Smooth muscle cell (in vitro differentiated cells): ENCODE measurements at regions not wholly inside any gene's neighbourhood (a gene's known extent, or its start where the extent isn't known, plus 50 kb on each side); places are given as distances from the start of the nearest gene placed in this dataset.

Source experiments
- DNase-seq: peaks from one replicate; lab custom pipeline; 2025; ENCODE audit not compliant: unreplicated experiment; lab: John Stamatoyannopoulos, UW
- H2AFZ ChIP-seq: fragments of 200-600 bp; sonication (generic); 2 replicates; pipeline ENCODE4 v1.6.0; 2016; ENCODE audit warnings: antibody characterized with exemption, low read depth, mild to moderate bottlenecking
- H3F3A ChIP-seq: fragments of 200-600 bp; sonication (generic); 2 replicates; pipeline ENCODE4 v1.6.0; 2017; ENCODE audit warnings: antibody characterized with exemption, low read depth
- H3K27ac ChIP-seq: fragments of 200-600 bp; sonication (generic); 2 replicates; pipeline ENCODE4 v1.5.1; 2016; ENCODE audit warnings: low read depth, mild to moderate bottlenecking
- H3K27me3 ChIP-seq: fragments of 200-600 bp; sonication (generic); 2 replicates; pipeline ENCODE4 v1.6.1; 2016; ENCODE audit warnings: low read depth, mild to moderate bottlenecking
- H3K36me3 ChIP-seq: fragments of 200-600 bp; sonication (generic); 2 replicates; pipeline ENCODE4 v1.5.1; 2016; ENCODE audit warnings: low read depth
- H3K4me1 ChIP-seq: fragments of 200-600 bp; sonication (generic); 2 replicates; pipeline ENCODE4 v1.5.1; 2016; ENCODE audit warnings: low read depth
- H3K4me2 ChIP-seq: fragments of 200-600 bp; sonication (generic); 2 replicates; pipeline ENCODE4 v1.6.0; 2016; ENCODE audit warnings: mild to moderate bottlenecking
- H3K4me3 ChIP-seq: fragments of 200-600 bp; sonication (generic); 2 replicates; pipeline ENCODE4 v1.5.1; 2016; ENCODE audit warnings: mild to moderate bottlenecking
- H3K79me2 ChIP-seq: fragments of 200-600 bp; sonication (generic); 2 replicates; pipeline ENCODE4 v1.6.0; 2016; ENCODE audit warnings: low read depth, mild to moderate bottlenecking
- H3K9ac ChIP-seq: fragments of 200-600 bp; sonication (generic); 2 replicates; pipeline ENCODE4 v1.6.0; 2016; ENCODE audit warnings: low read depth
- H3K9me3 ChIP-seq: fragments of 200-600 bp; sonication (generic); replicated peaks from 2 replicates; pipeline ENCODE4 v1.5.1; 2016; ENCODE audit warnings: low read depth
- H4K20me1 ChIP-seq: fragments of 200-600 bp; sonication (generic); 2 replicates; pipeline ENCODE4 v1.6.0; 2016; ENCODE audit warnings: low read depth
- WGBS: methylation state at CpG from one replicate; pipeline ENCODE4 v1.1.7; 2016; ENCODE audit warnings: low lambda C conversion rate; 5-methylcytosine and 5-hydroxymethylcytosine counted together
- TF ChIP-seq, protein P1 (sequence below): fragments of 200-600 bp; sonication (generic); IDR thresholded peaks from 2 replicates; pipeline ENCODE4 v1.5.1; 2017; ENCODE audit warnings: borderline replicate concordance, mild to moderate bottlenecking, antibody characterized with exemption; ENCODE audit not compliant: insufficient read depth, poor library complexity, severe bottlenecking

DNA sequence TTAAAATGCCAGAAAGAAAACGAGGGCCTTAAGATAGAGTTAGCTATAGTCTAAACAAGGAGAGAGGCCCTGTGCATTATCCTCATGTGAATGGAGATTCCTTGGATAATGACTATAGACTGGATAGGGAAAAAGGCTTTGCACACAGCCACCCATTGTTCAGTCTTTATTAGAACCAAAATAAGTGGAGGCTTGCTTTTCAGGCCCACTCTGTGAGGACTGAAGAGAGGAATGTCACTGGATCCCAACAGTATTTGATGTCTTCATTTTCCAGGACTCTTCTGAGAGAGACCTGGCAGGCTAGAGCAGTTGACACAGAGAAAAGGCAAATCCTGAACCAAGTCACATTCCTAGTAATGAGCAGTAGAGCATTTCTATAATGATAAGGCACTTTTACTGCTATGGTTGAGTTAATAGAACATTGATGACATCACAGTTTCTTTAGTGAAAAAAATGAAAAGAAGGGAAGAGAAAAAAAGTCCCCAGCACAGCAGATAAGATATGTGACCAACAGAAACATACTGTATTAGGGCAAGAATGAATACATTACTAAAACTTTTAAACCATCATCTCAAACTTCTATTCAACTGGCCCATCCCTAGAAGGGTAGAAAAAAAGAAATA is 315.1 kb downstream of the EPHA7 start:
- Histone ChIP-seq H2AFZ (peak overlapping the region; percentile 87), H3K4me1 (peaks cover 27% of the 10 kb centered on the region), H3K36me3 (no peaks in the 10 kb centered on the region), H3K79me2 (no peaks in the 10 kb centered on the region), H3K27me3 (no peaks in the 10 kb centered on the region), H3K9me3 (no peaks in the 10 kb centered on the region), H3K4me3 (peak overlapping the region; percentile 27), H3K9ac (peak overlapping the region; percentile 49), H3K27ac (peak overlapping the region; percentile 88), H4K20me1 (no peaks in the 10 kb centered on the region), H3F3A (peaks cover 13% of the 10 kb centered on the region), H3K4me2 (peak overlapping the region; percentile 82)
- DNase-seq = no peak
- 14% methylated on average over 1 of the region's 1 CpG for WGBS
- TF ChIP-seq, protein P1, sequence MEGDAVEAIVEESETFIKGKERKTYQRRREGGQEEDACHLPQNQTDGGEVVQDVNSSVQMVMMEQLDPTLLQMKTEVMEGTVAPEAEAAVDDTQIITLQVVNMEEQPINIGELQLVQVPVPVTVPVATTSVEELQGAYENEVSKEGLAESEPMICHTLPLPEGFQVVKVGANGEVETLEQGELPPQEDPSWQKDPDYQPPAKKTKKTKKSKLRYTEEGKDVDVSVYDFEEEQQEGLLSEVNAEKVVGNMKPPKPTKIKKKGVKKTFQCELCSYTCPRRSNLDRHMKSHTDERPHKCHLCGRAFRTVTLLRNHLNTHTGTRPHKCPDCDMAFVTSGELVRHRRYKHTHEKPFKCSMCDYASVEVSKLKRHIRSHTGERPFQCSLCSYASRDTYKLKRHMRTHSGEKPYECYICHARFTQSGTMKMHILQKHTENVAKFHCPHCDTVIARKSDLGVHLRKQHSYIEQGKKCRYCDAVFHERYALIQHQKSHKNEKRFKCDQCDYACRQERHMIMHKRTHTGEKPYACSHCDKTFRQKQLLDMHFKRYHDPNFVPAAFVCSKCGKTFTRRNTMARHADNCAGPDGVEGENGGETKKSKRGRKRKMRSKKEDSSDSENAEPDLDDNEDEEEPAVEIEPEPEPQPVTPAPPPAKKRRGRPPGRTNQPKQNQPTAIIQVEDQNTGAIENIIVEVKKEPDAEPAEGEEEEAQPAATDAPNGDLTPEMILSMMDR = no peak

DNA sequence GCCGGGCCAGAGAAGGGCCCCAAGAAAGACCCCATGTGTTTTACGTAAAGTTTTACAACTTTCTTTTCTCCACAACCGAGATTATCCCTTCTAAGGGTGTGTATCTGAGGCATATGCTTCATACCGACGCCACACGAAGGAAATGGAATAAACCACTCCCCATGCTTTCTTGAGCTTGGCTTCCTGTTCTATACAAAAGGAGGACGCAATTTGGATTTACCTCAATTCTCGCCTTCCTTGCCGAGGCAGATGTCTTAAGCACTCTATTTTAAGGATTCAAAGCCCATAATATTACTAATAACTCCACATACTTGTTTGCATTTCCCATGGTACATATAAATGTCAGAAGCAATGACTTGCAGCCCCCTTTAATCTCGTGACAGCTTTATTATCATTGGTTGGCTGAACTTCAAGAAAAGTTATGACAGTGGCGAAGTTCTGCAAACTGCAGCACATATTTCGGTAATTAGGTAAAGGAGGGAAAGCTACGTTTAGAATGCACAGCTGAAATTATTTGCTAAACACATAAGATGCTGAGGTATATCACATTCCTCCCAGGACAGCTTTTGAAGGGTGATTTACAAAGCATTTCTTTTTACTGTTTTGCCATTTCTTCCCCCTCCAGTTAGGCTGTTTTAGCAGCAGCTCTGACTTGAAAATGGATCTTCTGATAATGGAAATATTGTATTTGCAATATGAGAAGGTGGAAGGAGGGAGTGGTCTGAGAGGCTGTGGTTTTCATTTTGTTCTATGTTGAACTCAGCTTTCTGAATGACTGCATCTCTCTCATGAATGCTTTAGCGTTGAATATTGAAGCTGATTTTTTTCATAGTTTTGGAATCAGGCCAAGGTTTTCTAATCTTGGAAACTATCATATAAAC is 330.5 kb downstream of the EPHA7 start:
- DNase-seq = no peak
- Histone ChIP-seq H3K27me3 (no peaks in the 10 kb centered on the region), H3K4me1 (peaks cover 31% of the 10 kb centered on the region), H2AFZ (peak overlapping the region; percentile 92), H3K27ac (peak overlapping the region; percentile 20), H4K20me1 (no peaks in the 10 kb centered on the region), H3K4me2 (peak overlapping the region; percentile 86), H3K36me3 (no peaks in the 10 kb centered on the region), H3K79me2 (no peaks in the 10 kb centered on the region), H3F3A (no peaks in the 10 kb centered on the region), H3K9ac (peak overlapping the region; percentile 1), H3K9me3 (no peaks in the 10 kb centered on the region), H3K4me3 (peak overlapping the region; percentile 41)
- TF ChIP-seq, protein P1 = no peak
- 16% methylated on average over 14 of the region's 14 CpGs for WGBS

DNA sequence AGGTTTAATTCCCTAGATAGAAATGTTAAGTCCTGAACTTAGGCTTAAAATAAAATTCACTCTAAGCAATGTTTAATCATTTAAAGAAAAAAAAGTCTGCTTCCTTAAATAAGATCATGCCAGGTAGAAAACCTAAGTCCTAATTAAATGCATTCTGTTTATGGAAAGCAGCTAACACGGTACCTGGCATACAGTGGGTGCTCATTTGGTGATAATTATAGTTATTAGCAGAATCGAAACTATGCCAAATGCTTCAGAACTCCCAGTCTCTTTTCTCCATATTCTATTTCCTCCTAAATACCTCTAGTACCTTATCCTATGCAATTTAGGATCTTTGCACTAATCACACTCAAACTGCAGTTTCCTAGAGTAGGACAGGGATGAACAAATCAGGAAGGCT is 331.8 kb downstream of the EPHA7 start:
- peak overlapping the region; percentile 36 for H2AFZ ChIP-seq
- no peak overlapping the region for H3K9ac ChIP-seq
- no peaks in the 10 kb centered on the region for H3K9me3 ChIP-seq
- H3K4me3 ChIP-seq = no peak overlapping the region
- H3K27me3 ChIP-seq = no peaks in the 10 kb centered on the region
- no peak overlapping the region for H3K4me2 ChIP-seq
- peaks cover 41% of the 10 kb centered on the region for H3K4me1 ChIP-seq
- no peaks in the 10 kb centered on the region for H4K20me1 ChIP-seq
- TF ChIP-seq, protein P1 = no peak
- no peak overlapping the region for H3K27ac ChIP-seq
- WGBS = 89% methylated on average over 2 of the region's 2 CpGs
- DNase-seq = no peak
- H3K36me3 ChIP-seq = no peaks in the 10 kb centered on the region
- H3K79me2 ChIP-seq = no peaks in the 10 kb centered on the region
- no peaks in the 10 kb centered on the region for H3F3A ChIP-seq
